IPS-20b (cell line): ENCODE measurements at regions not wholly inside any gene's neighbourhood (a gene's known extent, or its start where the extent isn't known, plus 50 kb on each side); places are given as distances from the start of the nearest gene placed in this dataset.
A peak's percentile ranks its signal among the peaks of the same experiment; 100 is the strongest.
"Not testable (repeated sequence)": the region's sequence is repeated elsewhere in the genome, so short reads cannot be mapped to it uniquely, and the experiment has no call there.

Source experiments
- H3K27ac ChIP-seq: one replicate; pipeline ENCODE4 v1.5.1; 2013; ENCODE audit warnings: low read length
- H3K27me3 ChIP-seq: 2 replicates; pipeline ENCODE4 v1.6.1; 2013; ENCODE audit warnings: mild to moderate bottlenecking, low read length, inconsistent platforms; ENCODE audit not compliant: insufficient read depth
- H3K36me3 ChIP-seq: 2 replicates; pipeline ENCODE4 v1.6.1; 2013; ENCODE audit warnings: low read depth, mild to moderate bottlenecking, inconsistent platforms, low read length, moderate library complexity; ENCODE audit not compliant: insufficient read depth
- H3K4me1 ChIP-seq: 2 replicates; pipeline ENCODE4 v1.6.1; 2013; ENCODE audit warnings: mild to moderate bottlenecking, control low read depth, inconsistent platforms, low read length, moderate library complexity; ENCODE audit not compliant: insufficient read depth
- H3K4me3 ChIP-seq: 2 replicates; pipeline ENCODE4 v1.5.1; 2013; ENCODE audit warnings: mild to moderate bottlenecking, low read length, inconsistent platforms
- H3K9ac ChIP-seq: 2 replicates; pipeline ENCODE4 v1.6.1; 2013; ENCODE audit warnings: low read depth, mild to moderate bottlenecking, inconsistent platforms, low read length, moderate library complexity
- H3K9me3 ChIP-seq: 2 replicates; pipeline ENCODE4 v1.6.1; 2013; ENCODE audit warnings: mild to moderate bottlenecking, low read depth, low read length, inconsistent platforms; ENCODE audit not compliant: insufficient read depth

GRCh38 chr16:17748044-17748719 lies 277.4 kb upstream of the XYLT1 start:
- Histone ChIP-seq H3K27me3 (no peaks in the 10 kb centered on the region), H3K4me3 (peak overlapping the region; percentile 1; the same call in 1 of the 2 replicates), H3K27ac (peak overlapping the region; percentile 6), H3K36me3 (no peaks in the 10 kb centered on the region), H3K4me1 (peaks cover 35% of the 10 kb centered on the region; the same call in 1 of the 2 replicates), H3K9me3 (no peaks in the 10 kb centered on the region), H3K9ac (peak overlapping the region; percentile 38; the same call in 1 of the 2 replicates)

DNA sequence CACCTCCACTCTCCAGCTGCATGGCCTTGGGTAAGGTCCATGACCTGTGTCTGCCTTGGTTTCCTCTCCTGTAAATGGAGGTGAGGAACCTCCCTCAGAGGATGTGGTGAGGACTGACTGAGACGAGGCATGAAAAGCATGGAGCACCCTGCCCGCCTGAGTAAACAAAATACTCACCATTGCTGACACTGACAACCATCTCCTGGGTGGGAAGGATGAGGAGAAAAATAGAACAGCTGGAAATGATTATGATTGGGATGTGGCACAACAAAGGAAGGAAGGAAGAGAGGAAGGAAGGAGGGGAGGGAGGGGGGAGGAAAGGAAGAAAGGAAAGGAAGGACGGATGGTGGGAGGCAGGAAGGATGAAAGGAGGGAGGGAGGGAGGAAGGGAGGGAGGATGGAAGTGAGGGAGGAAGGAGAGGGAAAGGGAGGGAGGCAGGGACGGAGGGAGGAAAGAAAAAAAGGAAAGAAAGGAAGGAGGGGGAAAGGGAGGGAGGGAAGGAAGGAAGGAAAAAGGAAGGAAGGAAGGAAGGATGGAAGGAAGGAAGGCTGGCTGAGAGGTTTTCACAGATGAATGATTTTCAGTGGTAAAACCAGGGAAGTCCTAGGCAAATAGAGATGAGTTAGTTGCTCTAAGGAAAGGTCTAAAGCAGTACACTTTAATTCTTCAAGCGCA lies 276.5 kb upstream of the XYLT1 start:
- no peaks in the 10 kb centered on the region for H3K27me3 ChIP-seq
- no peaks in the 10 kb centered on the region for H3K36me3 ChIP-seq
- H3K9me3 ChIP-seq, result no peaks in the 10 kb centered on the region
- H3K27ac ChIP-seq, result no peak overlapping the region
- peaks cover 35% of the 10 kb centered on the region; the same call in 1 of the 2 replicates for H3K4me1 ChIP-seq
- no peak overlapping the region for H3K4me3 ChIP-seq
- H3K9ac ChIP-seq, result peak overlapping the region; percentile 38; the same call in 1 of the 2 replicates

- no peaks in the 10 kb centered on the region for H3K27me3 ChIP-seq
- H3K4me1 ChIP-seq, result peaks cover 35% of the 10 kb centered on the region; the same call in 1 of the 2 replicates
- no peaks in the 10 kb centered on the region for H3K36me3 ChIP-seq
- H3K9me3 ChIP-seq, result no peaks in the 10 kb centered on the region
- H3K9ac ChIP-seq, result peak overlapping the region; percentile 72; the same call in 1 of the 2 replicates
- peak overlapping the region; percentile 63 for H3K27ac ChIP-seq
- H3K4me3 ChIP-seq, result peak overlapping the region; percentile 22; the same call in 1 of the 2 replicates
These were observed 274.3 kb upstream of the XYLT1 start for GRCh38 chr16:17744921-17745572.

GRCh38 chr16:17743578-17743977 lies 272.8 kb upstream of the XYLT1 start:
- Histone ChIP-seq H3K4me1 (peaks cover 29% of the 10 kb centered on the region; the same call in 1 of the 2 replicates), H3K27ac (peak overlapping the region; percentile 63), H3K4me3 (no peak overlapping the region)

DNA sequence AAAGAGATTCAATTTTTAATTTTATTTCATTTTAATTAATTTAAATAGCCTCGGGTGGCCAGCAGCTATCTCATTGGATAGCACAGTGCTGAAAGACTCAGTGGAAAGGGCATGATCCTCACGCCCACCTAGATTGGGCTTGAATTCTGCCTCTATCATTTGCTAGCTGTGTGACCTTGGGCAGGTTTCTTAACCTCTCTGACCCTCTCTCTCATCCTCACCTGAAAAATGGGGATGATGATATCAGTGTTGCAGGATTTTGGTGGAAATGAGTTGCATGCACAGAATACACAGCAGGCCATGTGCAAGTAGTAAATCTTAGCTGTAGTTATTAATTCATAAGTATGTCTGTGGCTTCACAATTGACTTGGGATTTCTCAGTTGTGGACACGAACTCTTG lies 272.4 kb upstream of the XYLT1 start:
- no peak overlapping the region for H3K4me3 ChIP-seq
- H3K9me3 ChIP-seq, result no peaks in the 10 kb centered on the region
- peak overlapping the region; percentile 63 for H3K27ac ChIP-seq
- H3K27me3 ChIP-seq, result no peaks in the 10 kb centered on the region
- peak overlapping the region; percentile 72; the same call in 1 of the 2 replicates for H3K9ac ChIP-seq
- H3K36me3 ChIP-seq, result no peaks in the 10 kb centered on the region
- H3K4me1 ChIP-seq, result peaks cover 28% of the 10 kb centered on the region; the same call in 1 of the 2 replicates

More at GRCh38 chr16:17743578-17743977, 272.8 kb upstream of the XYLT1 start:
- peak overlapping the region; percentile 72; the same call in 1 of the 2 replicates for H3K9ac ChIP-seq
- no peaks in the 10 kb centered on the region for H3K9me3 ChIP-seq
- H3K36me3 ChIP-seq, result no peaks in the 10 kb centered on the region
- no peaks in the 10 kb centered on the region for H3K27me3 ChIP-seq

DNA sequence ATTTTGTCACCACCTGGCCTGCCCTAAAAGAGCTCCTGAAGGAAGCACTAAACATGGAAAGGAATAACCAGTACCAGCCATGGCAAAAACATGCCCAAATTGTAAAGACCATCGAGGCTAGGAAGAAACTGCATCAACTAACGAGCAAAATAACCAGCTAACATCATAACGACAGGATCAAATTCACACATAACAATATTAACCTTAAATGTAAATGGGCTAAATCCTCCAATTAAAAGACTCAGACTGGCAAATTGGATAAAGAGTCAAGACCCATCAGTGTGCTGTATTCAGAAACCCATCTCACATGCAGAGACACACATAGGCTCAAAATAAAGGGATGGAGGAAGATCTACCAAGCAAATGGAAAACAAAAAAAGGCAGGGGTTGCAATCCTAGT lies 264.3 kb upstream of the XYLT1 start:
- not testable (repeated sequence) for H3K27me3 ChIP-seq, H3K27ac ChIP-seq, H3K9ac ChIP-seq, H3K4me1 ChIP-seq, H3K36me3 ChIP-seq, H3K4me3 ChIP-seq
- peaks cover 13% of the 10 kb centered on the region for H3K9me3 ChIP-seq

GRCh38 chr16:17729820-17730219 lies 259.1 kb upstream of the XYLT1 start:
- Histone ChIP-seq H3K4me1 (no peaks in the 10 kb centered on the region), H3K27ac (no peak overlapping the region), H3K9me3 (peaks cover 13% of the 10 kb centered on the region), H3K36me3 (no peaks in the 10 kb centered on the region), H3K9ac (no peak overlapping the region), H3K4me3 (no peak overlapping the region), H3K27me3 (no peaks in the 10 kb centered on the region)

GRCh38 chr16:17728196-17728595 lies 257.4 kb upstream of the XYLT1 start:
- Histone ChIP-seq H3K4me1 (no peaks in the 10 kb centered on the region), H3K36me3 (no peaks in the 10 kb centered on the region), H3K27me3 (no peaks in the 10 kb centered on the region), H3K9ac (no peak overlapping the region), H3K9me3 (peaks cover 10% of the 10 kb centered on the region), H3K27ac (no peak overlapping the region), H3K4me3 (no peak overlapping the region)

- H3K27ac ChIP-seq, result no peak overlapping the region
- no peak overlapping the region for H3K4me3 ChIP-seq
- H3K4me1 ChIP-seq, result no peaks in the 10 kb centered on the region
- no peak overlapping the region for H3K9ac ChIP-seq
- H3K9me3 ChIP-seq, result no peaks in the 10 kb centered on the region
- H3K27me3 ChIP-seq, result no peaks in the 10 kb centered on the region
- no peaks in the 10 kb centered on the region for H3K36me3 ChIP-seq
These were observed 253.6 kb upstream of the XYLT1 start for GRCh38 chr16:17724242-17724898.

- no peaks in the 10 kb centered on the region for H3K9me3 ChIP-seq
- H3K27ac ChIP-seq, result no peak overlapping the region
- H3K36me3 ChIP-seq, result no peaks in the 10 kb centered on the region
- no peak overlapping the region for H3K9ac ChIP-seq
- H3K4me1 ChIP-seq, result no peaks in the 10 kb centered on the region
- H3K4me3 ChIP-seq, result no peak overlapping the region
- no peaks in the 10 kb centered on the region for H3K27me3 ChIP-seq
These were observed 252.9 kb upstream of the XYLT1 start for GRCh38 chr16:17723531-17724134.

DNA sequence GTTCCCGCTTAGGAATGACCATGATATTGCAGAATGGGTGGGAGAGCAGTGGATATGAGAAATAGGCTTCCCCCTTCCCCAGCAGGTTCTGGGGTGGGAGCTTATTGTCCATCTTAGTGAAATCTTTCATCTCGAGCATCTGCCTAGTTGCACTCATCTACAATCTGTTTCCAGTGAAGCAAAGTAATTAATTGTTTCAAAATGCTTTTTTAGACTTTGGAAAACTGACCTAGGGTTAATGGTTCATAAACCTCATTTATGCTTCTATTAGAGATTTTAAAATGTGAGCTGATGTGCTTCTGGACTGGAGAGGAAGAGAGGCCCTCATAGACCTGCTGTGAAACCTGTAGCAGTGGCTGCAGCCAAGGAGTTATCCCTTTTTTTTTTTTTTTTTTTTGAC lies 247.7 kb upstream of the XYLT1 start:
- Histone ChIP-seq H3K27me3 (no peaks in the 10 kb centered on the region), H3K4me3 (no peak overlapping the region), H3K27ac (no peak overlapping the region), H3K4me1 (no peaks in the 10 kb centered on the region), H3K9me3 (no peaks in the 10 kb centered on the region), H3K36me3 (no peaks in the 10 kb centered on the region), H3K9ac (no peak overlapping the region)
